Testis (tissue), 2 donors: ENCODE measurements at regions not wholly inside any gene's neighbourhood (a gene's known extent, or its start where the extent isn't known, plus 50 kb on each side); places are given as distances from the start of the nearest gene placed in this dataset.

ENCODE experiments used
- DNase-seq: peaks from one replicate; pipeline ENCODE4 v3.0.0-alpha.2; 2019
- H3K27ac ChIP-seq, 2 donors: fragments of 200-600 bp; sonication (generic); one replicate each; pipeline ENCODE4 v1.5.1; 2019
- H3K27me3 ChIP-seq: fragments of 200-600 bp; sonication (generic); one replicate; pipeline ENCODE4 v1.5.1; 2019
- H3K36me3 ChIP-seq: fragments of 200-600 bp; sonication (generic); one replicate; pipeline ENCODE4 v1.5.1; 2017; ENCODE audit warnings: low read depth; ENCODE audit errors: missing control alignments
- H3K4me1 ChIP-seq: fragments of 200-600 bp; sonication (generic); one replicate; pipeline ENCODE4 v1.5.1; 2019
- H3K4me3 ChIP-seq, 2 donors: fragments of 200-600 bp; sonication (generic); one replicate each; pipeline ENCODE4 v1.5.1; 2017 to 2019
- H3K9me3 ChIP-seq: fragments of 200-600 bp; sonication (generic); one replicate; pipeline ENCODE4 v1.5.1; 2017
- POLR2A ChIP-seq: fragments of 450-650 bp; IDR thresholded peaks from one replicate; pipeline ENCODE4 v1.6.1; 2017; ENCODE audit warnings: antibody characterized with exemption, mild to moderate bottlenecking, moderate library complexity
- WGBS, 2 donors: methylation state at CpG; one replicate each; pipeline ENCODE4 v1.1.5; 2018; 5-methylcytosine and 5-hydroxymethylcytosine counted together
- intact Hi-C: fragments of 100-400 bp; cut with DNase I; formaldehyde crosslinking; loops from one replicate; pipeline ENCODE4 v1.15.1; 2023; ENCODE audit warnings: low total_unique reads
- TF ChIP-seq, protein P1 (sequence below), 3 experiments: fragments of 450-650 bp in 2 of 3; fragments of 200-600 bp in 1 of 3; sonication (generic) in 1 of 3; IDR thresholded peaks; one replicate each; pipeline ENCODE4 v1.5.1; 2016 to 2019; ENCODE audit warnings: antibody characterized with exemption in 3 of 3, mild to moderate bottlenecking in 2 of 3, moderate library complexity in 1 of 3

DNA sequence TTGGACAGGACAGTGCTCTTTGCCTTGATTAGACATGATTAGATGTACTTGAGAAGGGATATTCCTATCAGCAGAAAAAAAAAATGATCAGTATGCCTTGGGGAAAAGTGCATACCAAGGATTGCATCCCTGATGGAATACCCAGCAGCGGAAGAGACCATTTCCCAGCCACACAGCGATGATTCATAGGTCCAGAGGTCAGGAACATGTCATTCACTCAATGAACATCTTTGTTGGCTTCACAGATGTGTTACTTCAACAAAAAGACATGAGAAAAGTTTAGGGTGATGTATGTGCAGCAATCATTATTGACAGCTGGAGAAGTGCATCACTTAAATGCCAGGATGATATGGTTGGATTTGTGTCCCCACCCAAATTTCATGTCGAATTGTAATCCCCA lies 293.5 kb downstream of the ZNF674 start:
- Histone ChIP-seq H3K4me3 (no peak overlapping the region), H3K36me3 (no peaks in the 10 kb centered on the region), H3K27ac (no peak overlapping the region), H3K4me1 (no peaks in the 10 kb centered on the region), H3K9me3 (no peaks in the 10 kb centered on the region), H3K27me3 (no peaks in the 10 kb centered on the region)
- intact Hi-C loops, result no loop called here
- 86 to 97% methylated on average over 1 to 2 of the region's 3 CpGs for WGBS, 2 donors
- DNase-seq, result no peak
- no peak for TF ChIP-seq POLR2A
- TF ChIP-seq, protein P1, sequence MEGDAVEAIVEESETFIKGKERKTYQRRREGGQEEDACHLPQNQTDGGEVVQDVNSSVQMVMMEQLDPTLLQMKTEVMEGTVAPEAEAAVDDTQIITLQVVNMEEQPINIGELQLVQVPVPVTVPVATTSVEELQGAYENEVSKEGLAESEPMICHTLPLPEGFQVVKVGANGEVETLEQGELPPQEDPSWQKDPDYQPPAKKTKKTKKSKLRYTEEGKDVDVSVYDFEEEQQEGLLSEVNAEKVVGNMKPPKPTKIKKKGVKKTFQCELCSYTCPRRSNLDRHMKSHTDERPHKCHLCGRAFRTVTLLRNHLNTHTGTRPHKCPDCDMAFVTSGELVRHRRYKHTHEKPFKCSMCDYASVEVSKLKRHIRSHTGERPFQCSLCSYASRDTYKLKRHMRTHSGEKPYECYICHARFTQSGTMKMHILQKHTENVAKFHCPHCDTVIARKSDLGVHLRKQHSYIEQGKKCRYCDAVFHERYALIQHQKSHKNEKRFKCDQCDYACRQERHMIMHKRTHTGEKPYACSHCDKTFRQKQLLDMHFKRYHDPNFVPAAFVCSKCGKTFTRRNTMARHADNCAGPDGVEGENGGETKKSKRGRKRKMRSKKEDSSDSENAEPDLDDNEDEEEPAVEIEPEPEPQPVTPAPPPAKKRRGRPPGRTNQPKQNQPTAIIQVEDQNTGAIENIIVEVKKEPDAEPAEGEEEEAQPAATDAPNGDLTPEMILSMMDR (IDR thresholded peaks at IDR 0.05), result no peak

DNA sequence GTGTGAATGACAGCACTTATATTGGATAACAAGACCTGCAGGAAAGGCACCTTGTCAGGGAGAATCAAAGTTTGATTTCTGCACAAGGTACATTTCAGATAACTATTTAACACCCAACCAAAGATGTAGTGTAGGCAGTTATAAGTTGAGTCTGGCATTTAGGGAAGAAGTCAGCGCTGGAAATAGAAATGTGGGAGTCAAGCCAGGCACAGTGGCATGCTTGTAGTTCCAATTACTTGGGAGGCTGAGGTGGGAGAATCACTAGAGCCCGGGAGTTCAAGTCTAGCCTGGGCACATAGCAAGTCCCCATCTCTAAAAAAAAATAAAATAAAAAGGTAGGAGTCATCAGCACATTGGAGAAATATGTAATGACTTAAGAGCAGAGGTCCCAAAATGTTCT lies 295.1 kb downstream of the ZNF674 start:
- no peak overlapping the region for H3K27ac ChIP-seq
- DNase-seq, result no peak
- H3K4me1 ChIP-seq, result no peaks in the 10 kb centered on the region
- intact Hi-C loops, result no loop called here
- H3K9me3 ChIP-seq, result no peaks in the 10 kb centered on the region
- WGBS, 2 donors, result 66 to 75% methylated on average over 2 of the region's 2 CpGs
- no peak overlapping the region for H3K4me3 ChIP-seq
- no peaks in the 10 kb centered on the region for H3K27me3 ChIP-seq
- no peaks in the 10 kb centered on the region for H3K36me3 ChIP-seq
- no peak for TF ChIP-seq POLR2A
- TF ChIP-seq, protein P1 (IDR thresholded peaks at IDR 0.05), result no peak

DNA sequence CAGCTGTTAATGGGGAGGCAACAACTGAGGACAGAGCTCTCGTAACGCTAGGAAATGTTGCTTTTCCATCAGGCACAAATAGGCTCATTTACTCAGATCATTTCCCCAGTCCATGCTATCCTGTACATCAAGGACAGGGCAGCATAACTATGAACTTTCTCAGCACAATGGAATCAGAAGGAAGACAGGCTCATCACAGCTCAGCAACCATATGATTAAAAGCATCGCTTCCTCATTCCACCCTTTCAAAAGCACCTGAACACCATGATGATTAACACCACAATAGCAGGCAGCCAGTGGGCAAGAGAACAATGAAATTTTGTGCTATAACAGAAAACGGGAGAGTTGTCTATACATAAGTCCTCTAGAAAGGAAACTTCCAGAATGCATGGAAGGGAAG lies 297.8 kb downstream of the ZNF674 start:
- H3K9me3 ChIP-seq, result no peaks in the 10 kb centered on the region
- intact Hi-C loops, result no loop called here
- 65 to 87% methylated on average over 4 of the region's 4 CpGs for WGBS, 2 donors

DNA sequence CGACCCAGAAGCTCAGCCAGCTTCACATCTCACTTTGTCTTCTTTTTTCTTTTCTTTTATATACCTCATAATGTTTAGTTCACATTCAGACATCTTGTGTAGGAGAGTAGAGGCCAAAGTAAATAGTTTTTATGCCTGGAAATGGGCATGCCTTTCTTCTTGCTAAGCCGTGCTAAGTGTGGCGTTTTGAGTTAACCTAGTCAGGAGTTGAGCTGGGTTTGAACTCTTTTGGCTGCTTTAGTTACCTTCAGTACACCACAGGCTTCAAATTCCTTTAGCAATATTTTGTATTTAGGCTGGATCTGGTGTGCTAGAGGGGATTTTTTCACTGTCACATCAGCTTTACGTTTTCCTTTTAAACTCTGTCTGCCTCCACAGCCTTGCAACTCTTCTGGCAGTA lies 300.8 kb downstream of the ZNF674 start:
- Histone ChIP-seq H3K27ac (no peak overlapping the region), H3K36me3 (no peaks in the 10 kb centered on the region), H3K9me3 (no peaks in the 10 kb centered on the region), H3K4me3 (no peak overlapping the region), H3K27me3 (no peaks in the 10 kb centered on the region), H3K4me1 (no peaks in the 10 kb centered on the region)
- no peak for DNase-seq
- TF ChIP-seq, protein P1 (IDR thresholded peaks at IDR 0.05), result no peak
- no peak for TF ChIP-seq POLR2A
- 51 to 60% methylated on average over 4 of the region's 4 CpGs for WGBS, 2 donors
- intact Hi-C loops, result no loop called here

More for the DNA sequence above, 297.8 kb downstream of the ZNF674 start:
- Histone ChIP-seq H3K27ac (no peak overlapping the region), H3K4me1 (no peaks in the 10 kb centered on the region), H3K36me3 (no peaks in the 10 kb centered on the region), H3K4me3 (no peak overlapping the region), H3K27me3 (no peaks in the 10 kb centered on the region)
- TF ChIP-seq, protein P1 (IDR thresholded peaks at IDR 0.05), result no peak
- TF ChIP-seq POLR2A, result no peak
- DNase-seq, result no peak

DNA sequence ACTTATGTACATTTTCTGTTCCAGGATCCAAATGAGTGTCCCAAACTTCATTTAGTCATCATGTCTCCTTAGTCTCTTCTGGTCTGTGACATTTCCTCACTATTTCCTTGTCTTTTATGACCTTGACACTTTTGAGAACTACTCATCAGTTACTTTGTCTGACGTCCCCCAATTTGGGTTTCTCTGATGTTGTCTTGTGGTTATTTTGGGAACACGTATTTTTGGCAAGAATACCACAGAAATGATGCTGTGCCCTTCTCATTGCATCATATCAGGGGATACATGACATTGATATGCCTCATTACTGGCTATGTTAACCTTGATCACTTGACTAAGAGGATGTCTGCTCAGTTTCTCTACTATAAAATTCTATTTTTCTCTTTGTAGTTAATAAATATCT lies 308.8 kb downstream of the ZNF674 start:
- 41 to 58% methylated on average over 2 of the region's 2 CpGs for WGBS, 2 donors
- Histone ChIP-seq H3K27ac (no peak overlapping the region), H3K27me3 (no peaks in the 10 kb centered on the region), H3K4me3 (no peak overlapping the region), H3K9me3 (no peaks in the 10 kb centered on the region), H3K4me1 (no peaks in the 10 kb centered on the region), H3K36me3 (no peaks in the 10 kb centered on the region)
- intact Hi-C loops, result no loop called here
- DNase-seq, result no peak
- TF ChIP-seq, protein P1 (IDR thresholded peaks at IDR 0.05), result no peak
- TF ChIP-seq POLR2A, result no peak
